PC-3 (cell line): ENCODE measurements at regions not wholly inside any gene's neighbourhood (a gene's known extent, or its start where the extent isn't known, plus 50 kb on each side); places are given as distances from the start of the nearest gene placed in this dataset.

ENCODE experiments used
- ATAC-seq: fragments of 200-7000 bp; cut with Tn5 transposase; 2 replicates; pipeline ENCODE4 v1.9.1; 2020; ENCODE audit warnings: mild to moderate bottlenecking, moderate library complexity
- BruUV-seq: library from RNA; stranded (reverse); fragments of 400-500 nt; replicated peaks from 2 replicates; lab custom pipeline; 2021; lab: Mats Ljungman, UMichigan
- CTCF ChIA-PET: fragments of 300-600 bp; sonication (Branson Sonifier 250); formaldehyde crosslinking; loops from one replicate; lab custom pipeline; 2022; ENCODE audit warnings: antibody characterized with exemption; lab: Charles Lee
- POLR2A ChIA-PET: fragments of 300-600 bp; sonication (Branson Sonifier 250); formaldehyde crosslinking; loops from one replicate; lab custom pipeline; 2022; ENCODE audit warnings: antibody characterized with exemption; ENCODE audit not compliant: unreplicated experiment; lab: Charles Lee
- DNase-seq: peaks from one replicate; pipeline ENCODE4 v3.0.0-alpha.2; 2015
- H2AFZ ChIP-seq: fragments of 300-600 bp; sonication (generic); 2 replicates; pipeline ENCODE4 v1.6.0; 2016; ENCODE audit warnings: antibody characterized with exemption, low read length
- H3F3A ChIP-seq: fragments of 300-600 bp; sonication (generic); one replicate; pipeline ENCODE4 v1.6.0; 2017; ENCODE audit warnings: antibody characterized with exemption, low read length, control low read depth, mild to moderate bottlenecking; ENCODE audit not compliant: unreplicated experiment
- H3K27ac ChIP-seq: fragments of 300-600 bp; sonication (generic); 2 replicates; pipeline ENCODE4 v1.5.1; 2016; ENCODE audit warnings: mild to moderate bottlenecking, low read length
- H3K27me3 ChIP-seq: fragments of 300-600 bp; sonication (generic); 2 replicates; pipeline ENCODE4 v1.6.1; 2016; ENCODE audit warnings: low read length, mixed read lengths
- H3K36me3 ChIP-seq: fragments of 300-600 bp; sonication (generic); 2 replicates; pipeline ENCODE4 v1.6.1; 2016; ENCODE audit warnings: low read depth, mixed run types, low read length, mixed read lengths
- H3K4me1 ChIP-seq: fragments of 300-600 bp; sonication (generic); 2 replicates; pipeline ENCODE4 v1.5.1; 2016; ENCODE audit warnings: low read length; ENCODE audit not compliant: insufficient read depth
- H3K4me2 ChIP-seq: fragments of 300-600 bp; sonication (generic); 2 replicates; pipeline ENCODE4 v1.6.0; 2016; ENCODE audit warnings: low read length
- H3K4me3 ChIP-seq: fragments of 300-600 bp; sonication (generic); 2 replicates; pipeline ENCODE4 v1.5.1; 2016; ENCODE audit warnings: mild to moderate bottlenecking, low read length, mixed read lengths
- H3K79me2 ChIP-seq: fragments of 300-600 bp; sonication (generic); 2 replicates; pipeline ENCODE4 v1.6.1; 2017; ENCODE audit warnings: low read length, mixed read lengths
- H3K9ac ChIP-seq: fragments of 300-600 bp; sonication (generic); 2 replicates; pipeline ENCODE4 v1.6.0; 2016; ENCODE audit warnings: mild to moderate bottlenecking, low read length
- H3K9me2 ChIP-seq: fragments of 300-600 bp; sonication (generic); replicated peaks from 2 replicates; pipeline ENCODE4 v1.6.1; 2016; ENCODE audit warnings: mixed run types, low read length, mixed read lengths
- H3K9me3 ChIP-seq: fragments of 300-600 bp; sonication (generic); 2 replicates; pipeline ENCODE4 v1.6.1; 2016; ENCODE audit warnings: low read length, mixed read lengths
- H4K20me1 ChIP-seq: fragments of 300-600 bp; sonication (generic); 2 replicates; pipeline ENCODE4 v1.6.1; 2016; ENCODE audit warnings: low read length, mixed read lengths
- CTCF ChIP-seq: fragments of 300-600 bp; sonication (generic); conservative IDR thresholded peaks from 2 replicates; pipeline ENCODE4 v1.5.1; 2017; ENCODE audit warnings: antibody characterized with exemption, low read depth, mild to moderate bottlenecking, low read length
- EZH2 ChIP-seq: fragments of 300-600 bp; sonication (generic); IDR thresholded peaks from one replicate; pipeline ENCODE4 v1.6.1; 2017; ENCODE audit warnings: antibody characterized with exemption, mild to moderate bottlenecking, low read length; ENCODE audit not compliant: unreplicated experiment
- EZH2phosphoT487 ChIP-seq: fragments of 300-600 bp; sonication (generic); IDR thresholded peaks from 2 replicates; pipeline ENCODE4 v1.6.1; 2018; ENCODE audit warnings: mild to moderate bottlenecking, antibody characterized with exemption, low read length, borderline replicate concordance
- intact Hi-C: fragments of 100-400 bp; cut with micrococcal nuclease; formaldehyde crosslinking; loops from 2 replicates; pipeline ENCODE4 v1.9.0; 2023

GRCh38 chr6:50198245-50198644 lies 148.5 kb upstream of the DEFB112 start:
- no TSS peak for BruUV-seq
- Histone ChIP-seq H3K79me2 (no peaks in the 10 kb centered on the region), H3K36me3 (no peaks in the 10 kb centered on the region), H3K4me2 (no peak overlapping the region), H3K27me3 (peaks cover 28% of the 10 kb centered on the region), H3K9me2 (no peaks in the 10 kb centered on the region), H3F3A (no peaks in the 10 kb centered on the region), H3K9ac (no peak overlapping the region), H3K9me3 (no peaks in the 10 kb centered on the region), H3K4me1 (no peaks in the 10 kb centered on the region), H2AFZ (no peak overlapping the region), H3K27ac (no peak overlapping the region), H4K20me1 (no peaks in the 10 kb centered on the region), H3K4me3 (no peak overlapping the region)
- TF ChIP-seq EZH2phosphoT487 (no peak), CTCF (no peak), EZH2 (no peak)
- no peak for DNase-seq
- POLR2A ChIA-PET, result no interaction called here
- ATAC-seq, result no peak
- intact Hi-C loops, result no loop called here
- CTCF ChIA-PET, result no interaction called here

- ChIA-PET CTCF (no interaction called here), POLR2A (no interaction called here)
- peaks cover 40% of the 10 kb centered on the region for H3K27me3 ChIP-seq
- no peak overlapping the region for H3K27ac ChIP-seq
- no peak overlapping the region for H3K4me2 ChIP-seq
- H3K79me2 ChIP-seq, result no peaks in the 10 kb centered on the region
- H3K4me1 ChIP-seq, result no peaks in the 10 kb centered on the region
- no peak overlapping the region for H3K9ac ChIP-seq
- H4K20me1 ChIP-seq, result no peaks in the 10 kb centered on the region
- BruUV-seq, result no TSS peak
- no peak for ATAC-seq
- no peaks in the 10 kb centered on the region for H3K9me2 ChIP-seq
- TF ChIP-seq EZH2 (no peak), EZH2phosphoT487 (no peak), CTCF (no peak)
- H3F3A ChIP-seq, result no peaks in the 10 kb centered on the region
- H3K36me3 ChIP-seq, result no peaks in the 10 kb centered on the region
- intact Hi-C loops, result no loop called here
- no peak overlapping the region for H3K4me3 ChIP-seq
- H2AFZ ChIP-seq, result no peak overlapping the region
- H3K9me3 ChIP-seq, result no peaks in the 10 kb centered on the region
- DNase-seq, result no peak
These were observed 153.0 kb upstream of the DEFB112 start for GRCh38 chr6:50202766-50203165.

- no peaks in the 10 kb centered on the region for H3F3A ChIP-seq
- H3K27me3 ChIP-seq, result peaks cover 25% of the 10 kb centered on the region
- intact Hi-C loops, result no loop called here
- no peaks in the 10 kb centered on the region for H4K20me1 ChIP-seq
- no peak overlapping the region for H3K4me2 ChIP-seq
- no peaks in the 10 kb centered on the region for H3K79me2 ChIP-seq
- H3K27ac ChIP-seq, result no peak overlapping the region
- CTCF ChIA-PET, result no interaction called here
- H3K4me3 ChIP-seq, result no peak overlapping the region
- ATAC-seq (no peak), DNase-seq (no peak)
- BruUV-seq, result no TSS peak
- H3K9me3 ChIP-seq, result no peaks in the 10 kb centered on the region
- no peaks in the 10 kb centered on the region for H3K9me2 ChIP-seq
- POLR2A ChIA-PET, result no interaction called here
- H2AFZ ChIP-seq, result no peak overlapping the region
- no peak for TF ChIP-seq EZH2
- no peak for TF ChIP-seq EZH2phosphoT487
- no peak for TF ChIP-seq CTCF
- H3K36me3 ChIP-seq, result no peaks in the 10 kb centered on the region
- no peaks in the 10 kb centered on the region for H3K4me1 ChIP-seq
- H3K9ac ChIP-seq, result no peak overlapping the region
These were observed 161.9 kb upstream of the DEFB112 start for GRCh38 chr6:50211582-50211981.
